SKM-1 (cell line): ENCODE measurements at regions not wholly inside any gene's neighbourhood (a gene's known extent, or its start where the extent isn't known, plus 50 kb on each side); places are given as distances from the start of the nearest gene placed in this dataset.
"Not testable (repeated sequence)": the region's sequence is repeated elsewhere in the genome, so short reads cannot be mapped to it uniquely, and the experiment has no call there.

ENCODE experiments used
- DNase-seq: peaks from one replicate; lab custom pipeline; 2025; ENCODE audit not compliant: unreplicated experiment; lab: John Stamatoyannopoulos, UW

DNA sequence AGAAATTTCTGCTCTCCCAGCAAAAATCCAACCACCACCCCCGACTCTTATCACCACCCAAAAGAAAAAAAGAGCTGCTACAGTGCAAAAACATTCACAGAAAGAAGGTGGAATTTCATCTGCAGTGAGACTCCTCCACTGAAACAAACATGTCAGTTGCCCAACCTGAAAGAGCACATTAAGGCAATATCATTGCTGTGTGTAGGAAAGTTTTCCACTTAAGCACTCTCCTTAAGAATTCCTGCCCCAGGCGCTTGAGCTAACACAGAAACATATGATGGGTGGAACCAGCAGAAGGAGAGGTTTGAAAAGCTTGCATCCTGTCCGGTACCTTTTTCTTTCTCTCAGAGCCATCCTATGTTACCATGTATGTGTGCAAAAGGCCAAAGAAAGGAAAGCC, 200.8 kb upstream of the GADL1 start:
- DNase-seq, result no peak

DNA sequence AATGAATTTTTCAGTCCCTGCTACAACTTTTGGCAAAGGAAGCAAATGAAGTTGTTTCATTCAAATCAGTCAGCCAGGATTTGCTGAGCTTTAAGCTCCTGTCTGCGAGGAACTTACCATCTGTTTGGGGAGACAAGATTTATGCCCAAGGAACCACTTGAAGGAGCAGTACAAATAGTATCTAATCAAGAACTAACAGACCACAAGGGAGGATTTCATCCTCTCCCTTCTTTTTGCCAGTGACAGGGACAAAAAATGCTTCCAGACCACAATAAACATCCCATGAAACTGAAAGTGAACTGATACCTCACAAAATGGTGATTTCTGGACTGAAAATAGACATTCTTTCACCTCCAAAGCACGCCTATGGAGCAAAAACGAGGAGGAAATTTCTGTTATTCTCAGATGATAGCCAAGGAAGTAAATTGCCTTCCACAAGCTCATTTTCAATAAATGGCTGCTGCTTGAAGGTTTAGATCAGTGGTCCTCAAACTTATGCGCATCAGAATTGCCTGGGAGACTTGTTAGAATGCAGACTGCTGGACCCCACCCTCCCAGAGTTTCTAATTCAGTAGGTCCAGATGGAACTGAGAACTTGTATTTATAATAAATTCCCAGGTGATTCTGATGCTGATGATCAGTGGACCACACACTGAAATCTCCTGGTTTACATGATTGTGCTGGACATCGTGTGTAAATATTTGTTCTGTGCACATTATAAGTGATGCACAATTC, 202.4 kb upstream of the GADL1 start:
- DNase-seq, result no peak

DNA sequence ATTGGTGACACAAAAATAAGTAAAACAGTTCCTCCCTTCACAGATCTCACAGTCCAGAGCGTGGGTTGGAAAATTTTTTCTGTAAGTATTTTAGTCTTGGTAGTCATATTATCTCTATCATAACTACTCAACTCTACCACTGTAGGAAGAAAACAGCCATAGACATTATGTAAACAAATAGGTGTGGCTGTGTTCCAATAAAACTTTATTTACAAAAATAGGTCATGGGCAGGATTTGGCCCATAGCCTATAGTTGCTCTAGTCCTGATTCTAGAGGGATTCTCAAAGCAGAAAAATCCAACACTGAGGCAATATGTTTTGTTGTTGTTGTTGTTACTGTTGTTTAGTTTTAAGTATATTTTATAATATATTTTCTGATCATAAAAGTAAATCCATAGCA, 206.1 kb upstream of the GADL1 start:
- DNase-seq, result no peak

GRCh38 chr3:31101285-31101684, 206.8 kb upstream of the GADL1 start:
- DNase-seq, result not testable (repeated sequence)

DNA sequence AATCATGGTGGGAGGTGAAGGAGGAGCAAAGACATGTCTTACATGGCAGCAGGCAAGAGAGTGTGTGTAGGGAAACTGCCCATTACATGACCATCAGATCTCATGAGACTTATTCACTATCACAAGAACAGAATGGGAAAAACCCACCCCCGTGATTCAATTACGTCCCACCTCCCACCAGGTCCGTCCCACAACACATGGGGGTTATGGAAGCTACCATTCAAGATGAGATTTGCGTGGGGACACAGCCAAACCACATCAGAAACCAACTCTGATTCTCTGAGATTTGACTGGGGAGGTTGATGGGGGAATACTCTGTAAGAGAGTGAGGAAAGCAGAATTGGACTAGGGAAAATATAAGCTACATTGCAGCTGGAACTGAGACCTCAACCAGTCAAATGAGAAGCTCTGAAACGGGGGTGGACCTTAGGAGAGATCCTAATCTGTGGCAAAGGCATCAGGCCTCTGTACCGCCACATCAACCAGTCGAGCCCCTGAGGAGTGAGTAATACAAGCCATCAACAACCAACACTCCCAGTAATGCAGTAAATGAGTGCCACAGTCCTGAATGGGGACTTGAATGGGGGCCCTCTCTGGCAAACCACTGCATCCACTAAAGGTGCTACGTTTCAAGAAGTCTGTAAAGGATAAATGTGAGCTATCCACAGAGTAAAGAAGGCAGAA, 207.9 kb upstream of the GADL1 start:
- DNase-seq, result no peak

- no peak for DNase-seq
These were observed 208.7 kb upstream of the GADL1 start for GRCh38 chr3:31103181-31103580.

DNA sequence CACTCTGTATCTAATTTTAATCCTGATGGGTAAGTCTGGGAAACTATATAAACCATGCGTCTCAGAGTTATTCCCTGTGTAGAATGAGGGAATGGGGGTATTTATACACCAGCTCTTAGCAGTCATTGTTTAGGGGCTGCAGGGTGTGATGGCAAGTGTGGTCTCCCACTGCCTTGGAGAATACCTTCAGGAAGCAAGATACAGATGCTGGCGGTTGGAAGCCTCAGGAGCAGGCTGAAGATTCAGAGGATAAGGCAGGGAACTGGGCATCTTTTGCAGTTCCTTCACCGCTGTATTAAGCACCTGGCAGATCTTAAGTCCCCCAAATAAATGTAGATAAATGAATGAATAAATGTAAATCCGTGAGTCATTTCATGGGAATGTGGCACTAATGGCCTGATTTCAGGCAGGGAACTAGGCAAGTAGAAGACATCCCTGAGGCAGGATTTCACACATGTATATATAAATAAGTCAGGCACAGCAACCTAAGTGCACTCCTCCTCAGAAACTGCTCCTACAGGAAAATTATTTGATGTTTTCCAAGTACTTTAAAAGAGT, 209.2 kb upstream of the GADL1 start:
- DNase-seq, result no peak

GRCh38 chr3:31105011-31105410, 210.6 kb upstream of the GADL1 start:
- no peak for DNase-seq

DNA sequence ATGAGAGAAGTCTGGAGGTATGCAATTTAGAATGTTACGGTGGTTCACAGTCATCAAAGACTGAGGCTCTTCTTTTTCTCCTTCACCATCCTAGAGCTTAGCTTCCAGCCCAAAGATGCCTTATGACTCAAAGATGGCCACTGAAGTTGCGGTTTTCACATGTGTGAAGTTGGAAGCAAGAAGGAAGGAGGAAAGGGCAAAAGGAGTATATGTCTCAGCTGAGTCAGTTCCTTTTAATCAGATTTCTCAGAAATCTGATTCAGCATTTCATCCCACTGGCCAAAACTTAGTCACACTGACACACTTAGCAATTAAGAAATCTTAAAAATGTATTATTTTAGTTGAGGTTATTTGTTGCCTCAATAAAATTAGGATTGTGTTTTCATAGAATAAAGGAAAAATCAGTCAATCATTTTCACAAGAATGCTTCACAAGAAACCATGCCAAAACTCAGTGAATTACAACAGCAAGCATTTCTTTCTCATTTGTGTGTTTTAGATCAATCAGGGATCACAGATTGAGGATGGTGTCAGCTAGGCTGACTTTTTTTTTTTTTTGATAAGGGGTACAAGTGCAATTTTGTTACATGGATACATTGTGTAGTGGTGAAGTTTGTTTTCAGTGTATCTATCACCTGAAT, 211.1 kb upstream of the GADL1 start:
- DNase-seq, result no peak

GRCh38 chr3:31106204-31106603, 211.7 kb upstream of the GADL1 start:
- DNase-seq, result no peak

- no peak for DNase-seq
These were observed 212.5 kb upstream of the GADL1 start for GRCh38 chr3:31106912-31107311.

DNA sequence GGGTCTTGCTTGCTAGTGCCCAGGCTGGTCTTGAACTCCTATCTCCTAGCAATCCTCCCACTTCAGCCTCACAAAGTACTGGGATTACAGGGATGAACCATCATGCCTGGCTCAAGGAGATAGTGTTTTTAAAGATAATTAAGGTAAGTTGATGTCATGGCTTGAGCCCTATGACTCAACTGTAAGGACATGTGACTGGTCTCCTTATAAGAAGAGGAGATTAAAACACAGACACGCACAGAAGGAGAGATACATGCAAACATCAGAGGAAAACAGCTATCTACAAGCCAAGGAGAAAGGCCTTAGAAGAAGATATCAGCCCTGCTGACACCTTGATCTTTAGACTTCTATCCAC, 220.4 kb upstream of the GADL1 start:
- DNase-seq, result no peak

DNA sequence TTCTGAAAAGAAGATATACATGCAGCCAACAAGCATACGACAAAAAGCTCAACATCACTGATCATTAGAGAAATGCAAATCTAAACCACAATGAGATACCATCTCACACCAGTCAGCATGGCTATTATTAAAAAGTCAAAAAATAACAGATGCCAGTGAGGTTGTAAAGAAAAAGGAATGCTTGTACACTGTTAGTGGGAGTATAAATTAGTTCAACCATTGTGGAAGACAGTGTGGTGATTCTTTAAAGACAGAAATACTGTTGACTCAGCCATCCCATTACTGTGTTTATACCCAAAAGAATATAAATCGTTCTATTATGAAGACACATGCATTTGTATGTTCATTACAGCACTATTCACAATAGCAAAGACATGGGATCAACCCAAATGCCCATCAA, 221.1 kb upstream of the GADL1 start:
- not testable (repeated sequence) for DNase-seq

GRCh38 chr3:31116651-31117050, 222.2 kb upstream of the GADL1 start:
- DNase-seq, result no peak

DNA sequence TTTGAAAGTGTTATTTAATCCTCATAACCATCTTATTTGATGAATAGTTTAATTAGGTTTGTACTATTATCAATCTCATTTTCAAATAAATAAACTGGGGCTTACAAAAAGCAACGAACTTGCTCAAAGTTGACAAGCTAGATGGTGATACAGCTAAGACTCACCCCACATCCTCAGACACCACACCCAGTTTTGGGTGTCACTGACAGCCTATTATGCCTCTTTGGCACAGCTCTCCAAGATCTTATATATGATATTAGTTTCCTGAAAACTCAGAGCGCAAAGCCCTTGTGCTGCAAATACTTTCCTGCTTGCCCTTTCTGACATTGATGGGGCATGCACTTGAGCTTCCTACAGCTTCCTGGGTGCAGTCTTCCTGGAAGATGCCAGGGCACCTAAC, 223.4 kb upstream of the GADL1 start:
- no peak for DNase-seq

DNA sequence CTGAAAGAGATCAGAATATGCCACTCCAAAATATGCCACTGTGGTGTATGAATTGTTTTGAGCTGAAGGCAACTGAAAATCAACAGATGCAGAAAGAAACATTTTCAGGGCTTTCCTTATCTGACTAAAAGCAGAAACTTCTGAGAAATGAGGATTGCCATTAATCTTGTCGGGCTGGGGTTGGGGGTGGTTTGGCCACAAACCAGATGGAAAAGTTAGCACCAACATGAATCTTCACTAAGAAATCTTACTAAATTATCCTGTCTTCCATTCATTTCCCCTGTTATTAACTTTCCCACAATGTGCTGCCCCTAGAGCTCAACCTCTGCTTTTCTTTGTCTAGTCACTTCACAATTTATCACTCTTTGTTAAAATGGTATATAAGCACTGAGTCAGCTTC, 229.9 kb upstream of the GADL1 start:
- no peak for DNase-seq

DNA sequence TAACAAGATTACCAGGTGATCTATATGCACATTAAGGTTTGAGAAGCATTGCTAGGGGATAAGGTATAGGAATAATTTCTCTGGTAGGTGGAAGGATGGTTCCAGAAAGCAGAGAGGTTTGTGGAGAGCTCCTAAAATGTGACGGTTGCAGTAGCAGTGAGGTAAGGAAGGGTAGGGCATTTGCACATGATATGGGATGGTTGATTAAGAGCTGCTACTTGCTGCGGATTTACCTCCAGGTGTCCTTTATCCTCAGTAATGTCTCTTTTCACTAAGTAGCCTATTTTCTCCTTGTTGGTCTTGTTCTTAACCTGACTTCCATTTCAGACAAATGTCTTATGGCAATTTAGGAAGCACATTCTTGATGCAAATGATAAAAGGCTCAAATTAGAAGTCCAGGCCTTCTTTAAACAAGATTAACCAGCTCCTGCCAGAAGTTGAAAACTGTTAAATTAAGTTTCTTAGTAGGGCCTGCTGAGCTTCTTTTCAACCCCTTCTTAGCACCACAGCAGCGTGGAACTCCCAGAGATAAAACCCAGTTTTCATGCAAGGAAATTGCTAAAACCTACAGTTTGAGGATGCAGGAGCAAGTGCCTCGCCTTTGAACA, 231.1 kb upstream of the GADL1 start:
- no peak for DNase-seq

GRCh38 chr3:31129241-31129640, 234.8 kb upstream of the GADL1 start:
- DNase-seq, result no peak

- DNase-seq, result no peak
These were observed 237.8 kb upstream of the GADL1 start for GRCh38 chr3:31132132-31132769.

GRCh38 chr3:31133541-31133940, 239.1 kb upstream of the GADL1 start:
- no peak for DNase-seq

- no peak for DNase-seq
These were observed 241.1 kb upstream of the GADL1 start for GRCh38 chr3:31135546-31135945.
